OCI-LY3 (cell line): ENCODE measurements at regions not wholly inside any gene's neighbourhood (a gene's known extent, or its start where the extent isn't known, plus 50 kb on each side); places are given as distances from the start of the nearest gene placed in this dataset.

Experiments used
- CTCF ChIP-seq: fragments of 200-600, 300-600 bp; sonication (generic); IDR thresholded peaks from 2 replicates; pipeline ENCODE4 v1.5.1; 2014; ENCODE audit warnings: antibody characterized with exemption, low read length, low read depth
- EZH2phosphoT487 ChIP-seq: fragments of 200-600 bp; shearing (Covaris generic); IDR thresholded peaks from 2 replicates; pipeline ENCODE4 v1.6.1; 2018; ENCODE audit warnings: antibody characterized with exemption, mixed run types, low read depth

GRCh38 chr6:126444659-126445273, 104.9 kb downstream of the CENPW start:
- TF ChIP-seq CTCF (no peak), EZH2phosphoT487 (no peak)
